BJ (cell line): ENCODE measurements at regions not wholly inside any gene's neighbourhood (a gene's known extent, or its start where the extent isn't known, plus 50 kb on each side); places are given as distances from the start of the nearest gene placed in this dataset.

Experiments used
- CTCF ChIA-PET: fragments of 350-600 bp; formaldehyde crosslinking; extraction: SDS; loops from one replicate; lab custom pipeline; 2021; ENCODE audit warnings: antibody characterized with exemption, inconsistent platforms; lab: Yijun Ruan, JAX
- POLR2A ChIA-PET: fragments of 300-600 bp; sonication (Branson Sonifier 250); formaldehyde crosslinking; extraction: SDS; loops from one replicate; lab custom pipeline; 2021; ENCODE audit warnings: antibody characterized with exemption; lab: Charles Lee
- DNase-seq: peaks from one replicate; pipeline ENCODE4 v3.0.0-alpha.2; 2011; ENCODE audit warnings: low read depth
- H3K27me3 ChIP-seq: 2 replicates; pipeline ENCODE4 v1.6.0; 2011; ENCODE audit warnings: low read length; ENCODE audit not compliant: control insufficient read depth, insufficient read depth
- H3K36me3 ChIP-seq: 2 replicates; pipeline ENCODE4 v1.5.1; 2011; ENCODE audit warnings: low read length; ENCODE audit not compliant: control insufficient read depth, insufficient read depth
- H3K4me3 ChIP-seq: 2 replicates; pipeline ENCODE4 v1.5.1; 2011; ENCODE audit warnings: low read depth, mild to moderate bottlenecking, control low read depth, low read length
- CTCF ChIP-seq: IDR thresholded peaks from 2 replicates; pipeline ENCODE4 v1.5.1; 2011; ENCODE audit warnings: low read depth, mild to moderate bottlenecking, control low read depth, inconsistent platforms, low read length, moderate library complexity; ENCODE audit not compliant: insufficient read depth

DNA sequence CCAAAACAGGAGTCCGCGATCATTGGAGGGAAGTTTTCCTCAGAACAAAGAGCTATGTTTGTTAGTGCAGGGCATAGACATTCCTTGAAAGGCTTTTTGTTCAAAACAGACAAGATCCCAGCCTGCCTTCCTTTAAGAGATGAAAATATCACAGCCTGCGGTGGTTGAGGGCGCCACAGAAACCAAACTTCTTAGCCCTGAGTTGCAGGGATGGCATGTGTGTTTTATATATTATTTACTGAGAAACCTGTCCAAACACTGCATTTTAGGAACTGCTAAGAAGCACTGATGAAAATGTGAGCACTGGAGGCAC, 57.5 kb upstream of the TMEM178A start:
- no peak overlapping the region for H3K4me3 ChIP-seq
- ChIA-PET POLR2A (no interaction called here), CTCF (interaction anchor here (0.8 to 1.1 kb wide), 3 partner anchors 15 to 121 kb away, joined by 3 to 5 read pairs (median 3); no protein-coding TSS in a partner anchor)
- TF ChIP-seq CTCF, result no peak
- DNase-seq, result no peak
- H3K27me3 ChIP-seq, result peaks cover 2% of the 10 kb centered on the region; the same call in 1 of the 2 replicates
- no peaks in the 10 kb centered on the region for H3K36me3 ChIP-seq

GRCh38 chr2:39608686-39609441, 56.9 kb upstream of the TMEM178A start:
- H3K27me3 ChIP-seq, result peaks cover 2% of the 10 kb centered on the region; the same call in 1 of the 2 replicates
- no peak for DNase-seq
- no peaks in the 10 kb centered on the region for H3K36me3 ChIP-seq
- POLR2A ChIA-PET, result no interaction called here
- no peak for TF ChIP-seq CTCF
- H3K4me3 ChIP-seq, result no peak overlapping the region
- CTCF ChIA-PET, result interaction anchor here (0.8 to 1.1 kb wide), 3 partner anchors 15 to 121 kb away, joined by 3 to 5 read pairs (median 3); no protein-coding TSS in a partner anchor

DNA sequence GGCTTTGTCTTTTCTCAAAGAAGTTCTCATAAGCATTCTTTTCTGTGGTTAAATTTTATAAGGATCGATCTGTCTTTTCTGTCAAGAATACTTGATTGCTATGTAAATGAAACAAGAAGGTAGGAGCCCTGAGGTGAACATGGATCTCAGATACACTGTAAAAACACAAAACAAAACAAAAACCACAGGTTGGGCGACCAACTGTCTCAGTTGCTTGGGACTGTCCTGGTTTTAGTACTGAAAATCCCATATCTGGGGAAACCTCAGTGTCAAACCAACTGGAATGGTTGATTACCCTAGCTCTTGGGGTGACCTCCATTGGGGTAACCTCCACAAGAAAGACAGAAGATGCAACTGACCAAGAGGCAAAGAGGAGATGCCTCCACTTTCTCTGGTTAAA, 55.8 kb upstream of the TMEM178A start:
- CTCF ChIA-PET, result interaction anchor here (1.7 kb wide), 1 partner anchor 16 kb away, joined by 5 read pairs; no protein-coding TSS in a partner anchor
- POLR2A ChIA-PET, result no interaction called here
- no peak for TF ChIP-seq CTCF

GRCh38 chr2:39615675-39616074, 50.0 kb upstream of the TMEM178A start:
- Histone ChIP-seq H3K4me3 (no peak overlapping the region), H3K36me3 (no peaks in the 10 kb centered on the region), H3K27me3 (peaks cover 2% of the 10 kb centered on the region; the same call in 1 of the 2 replicates)
- ChIA-PET POLR2A (no interaction called here), CTCF (interaction anchor here (0.9 kb wide), 1 partner anchor 102 kb away, joined by 3 read pairs; no protein-coding TSS in a partner anchor)
- TF ChIP-seq CTCF, result no peak
- DNase-seq, result no peak

More for the DNA sequence above, 55.8 kb upstream of the TMEM178A start:
- Histone ChIP-seq H3K27me3 (peaks cover 2% of the 10 kb centered on the region; the same call in 1 of the 2 replicates), H3K36me3 (no peaks in the 10 kb centered on the region), H3K4me3 (no peak overlapping the region)
- DNase-seq, result no peak
